GM23338 (cell line): ENCODE measurements at regions not wholly inside any gene's neighbourhood (a gene's known extent, or its start where the extent isn't known, plus 50 kb on each side); places are given as distances from the start of the nearest gene placed in this dataset.

Source experiments
- ATAC-seq: fragments of 200-7000 bp; cut with Tn5 transposase; 3 replicates; pipeline ENCODE4 v1.9.1; 2020
- DNase-seq: peaks from one replicate; pipeline ENCODE4 v3.0.0-alpha.2; 2015; ENCODE audit warnings: low spot score
- H2AFZ ChIP-seq: fragments of 200-600 bp; sonication (generic); 2 replicates; pipeline ENCODE4 v1.8.0; 2016; ENCODE audit warnings: antibody characterized with exemption, mild to moderate bottlenecking, moderate library complexity
- H3F3A ChIP-seq: fragments of 200-600 bp; sonication (generic); replicated peaks from 2 replicates; pipeline ENCODE4 v1.8.0; 2017; ENCODE audit warnings: antibody characterized with exemption, mixed run types, low read depth
- H3K27ac ChIP-seq: fragments of 200-600 bp; sonication (generic); 2 replicates; pipeline ENCODE4 v1.6.1; 2016; ENCODE audit warnings: low read depth
- H3K27me3 ChIP-seq: fragments of 200-600 bp; sonication (generic); 2 replicates; pipeline ENCODE4 v1.8.0; 2016; ENCODE audit warnings: mild to moderate bottlenecking, mixed run types, moderate library complexity; ENCODE audit not compliant: insufficient read depth
- H3K36me3 ChIP-seq: fragments of 200-600 bp; sonication (generic); 2 replicates; pipeline ENCODE4 v1.8.0; 2016; ENCODE audit warnings: mild to moderate bottlenecking; ENCODE audit not compliant: insufficient read depth
- H3K4me1 ChIP-seq: fragments of 200-600 bp; sonication (generic); 2 replicates; pipeline ENCODE4 v1.8.0; 2016; ENCODE audit warnings: mild to moderate bottlenecking, moderate library complexity; ENCODE audit not compliant: insufficient read depth
- H3K4me2 ChIP-seq: fragments of 200-600 bp; sonication (generic); 2 replicates; pipeline ENCODE4 v1.7.1; 2017; ENCODE audit warnings: mixed run types
- H3K4me3 ChIP-seq: fragments of 200-600 bp; sonication (generic); 2 replicates; pipeline ENCODE4 v1.6.1; 2016; ENCODE audit warnings: mixed run types
- H3K79me2 ChIP-seq: fragments of 200-600 bp; sonication (generic); replicated peaks from 2 replicates; pipeline ENCODE4 v1.8.0; 2017; ENCODE audit warnings: mild to moderate bottlenecking; ENCODE audit not compliant: insufficient read depth
- H3K9me2 ChIP-seq: fragments of 200-600 bp; sonication (generic); 2 replicates; pipeline ENCODE4 v1.8.0; 2017; ENCODE audit not compliant: insufficient read depth
- H4K20me1 ChIP-seq: fragments of 200-600 bp; sonication (generic); replicated peaks from 2 replicates; pipeline ENCODE4 v1.8.0; 2017; ENCODE audit warnings: mild to moderate bottlenecking; ENCODE audit not compliant: insufficient read depth
- H3K27ac Mint-ChIP-seq: 2 replicates; pipeline ENCODE4 v1.8.0; 2020; ENCODE audit warnings: inconsistent platforms, mild to moderate bottlenecking, moderate library complexity, mixed read lengths
- H3K27me3 Mint-ChIP-seq: 3 replicates; pipeline ENCODE4 v1.8.0; 2022; ENCODE audit warnings: low read depth, mild to moderate bottlenecking, moderate library complexity, mixed read lengths, inconsistent platforms; ENCODE audit not compliant: insufficient read depth, poor library complexity
- H3K36me3 Mint-ChIP-seq: 3 replicates; pipeline ENCODE4 v1.8.0; 2021; ENCODE audit warnings: low read depth, mild to moderate bottlenecking, inconsistent platforms, moderate library complexity, mixed read lengths
- H3K4me1 Mint-ChIP-seq: 3 replicates; pipeline ENCODE4 v1.8.0; 2020; ENCODE audit warnings: mild to moderate bottlenecking, inconsistent platforms, mixed read lengths
- H3K4me3 Mint-ChIP-seq: 3 replicates; pipeline ENCODE4 v1.8.0; 2021; ENCODE audit warnings: moderate library complexity, mild to moderate bottlenecking, inconsistent platforms, mixed read lengths
- H3K9me3 Mint-ChIP-seq: 3 replicates; pipeline ENCODE4 v1.8.0; 2020; ENCODE audit warnings: moderate library complexity, mild to moderate bottlenecking, inconsistent platforms, mixed read lengths
- EZH2phosphoT487 ChIP-seq: fragments of 200-600 bp; sonication (generic); IDR thresholded peaks from one replicate; pipeline ENCODE4 v1.8.1; 2018; ENCODE audit warnings: antibody characterized with exemption; ENCODE audit not compliant: unreplicated experiment
- POLR2AphosphoS5 ChIP-seq: IDR thresholded peaks from 2 replicates; pipeline ENCODE4 v1.6.1; 2016; ENCODE audit warnings: antibody characterized with exemption, low read depth
- ZNF114 ChIP-seq: fragments of 250-450 bp; sonication (Bioruptor Pico); IDR thresholded peaks from 2 replicates; pipeline ENCODE4 v1.5.0; 2020; ENCODE audit warnings: mild to moderate bottlenecking, moderate library complexity
- ZNF331 ChIP-seq: fragments of 250-450 bp; sonication (Bioruptor Pico); IDR thresholded peaks from 2 replicates; pipeline ENCODE4 v1.5.0; 2020; ENCODE audit warnings: low read depth, mild to moderate bottlenecking, moderate library complexity
- TF ChIP-seq, protein P1 (sequence below): fragments of 250-450 bp; sonication (Bioruptor Pico); IDR thresholded peaks from 2 replicates; pipeline ENCODE4 v1.5.0; 2020; ENCODE audit warnings: mild to moderate bottlenecking, moderate library complexity
- TF ChIP-seq, protein P2 (sequence below): IDR thresholded peaks from 2 replicates; pipeline ENCODE4 v1.6.1; 2016; ENCODE audit warnings: antibody characterized with exemption
- TF ChIP-seq, protein P3 (sequence below): IDR thresholded peaks from one replicate; pipeline ENCODE4 v1.6.1; 2018; ENCODE audit warnings: antibody characterized with exemption; ENCODE audit not compliant: unreplicated experiment
- TF ChIP-seq, protein P4 (sequence below), 2 experiments: fragments of 200-600 bp in 1 of 2; sonication (generic) in 1 of 2; conservative IDR thresholded peaks; 2 replicates each; pipeline versions ENCODE4 v1.5.1 to v1.6.1; 2016 to 2017; ENCODE audit warnings: antibody characterized with exemption in 2 of 2, low read depth in 2 of 2, mild to moderate bottlenecking in 2 of 2, moderate library complexity in 1 of 2

DNA sequence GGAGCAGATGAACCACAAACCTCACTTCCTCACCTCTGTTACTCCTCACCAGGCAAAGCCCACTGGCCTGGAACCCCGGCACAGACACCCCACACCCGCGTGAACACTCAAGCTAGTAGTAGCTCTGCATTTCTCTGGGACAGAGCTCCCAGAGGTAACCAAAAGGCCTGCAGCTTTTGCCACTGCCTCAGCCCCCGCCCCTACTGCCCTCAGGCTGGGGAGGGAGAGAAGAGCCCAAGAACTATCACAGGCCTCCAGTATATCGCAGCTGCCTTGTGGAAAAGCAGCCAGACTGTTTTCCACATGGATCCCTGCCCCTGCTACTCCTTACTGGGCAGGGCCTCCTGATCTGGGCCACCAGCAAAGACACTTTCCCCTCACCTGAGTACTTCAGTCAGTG lies 728.7 kb upstream of the ACTRT1 start (continued):
- TF ChIP-seq, protein P1, sequence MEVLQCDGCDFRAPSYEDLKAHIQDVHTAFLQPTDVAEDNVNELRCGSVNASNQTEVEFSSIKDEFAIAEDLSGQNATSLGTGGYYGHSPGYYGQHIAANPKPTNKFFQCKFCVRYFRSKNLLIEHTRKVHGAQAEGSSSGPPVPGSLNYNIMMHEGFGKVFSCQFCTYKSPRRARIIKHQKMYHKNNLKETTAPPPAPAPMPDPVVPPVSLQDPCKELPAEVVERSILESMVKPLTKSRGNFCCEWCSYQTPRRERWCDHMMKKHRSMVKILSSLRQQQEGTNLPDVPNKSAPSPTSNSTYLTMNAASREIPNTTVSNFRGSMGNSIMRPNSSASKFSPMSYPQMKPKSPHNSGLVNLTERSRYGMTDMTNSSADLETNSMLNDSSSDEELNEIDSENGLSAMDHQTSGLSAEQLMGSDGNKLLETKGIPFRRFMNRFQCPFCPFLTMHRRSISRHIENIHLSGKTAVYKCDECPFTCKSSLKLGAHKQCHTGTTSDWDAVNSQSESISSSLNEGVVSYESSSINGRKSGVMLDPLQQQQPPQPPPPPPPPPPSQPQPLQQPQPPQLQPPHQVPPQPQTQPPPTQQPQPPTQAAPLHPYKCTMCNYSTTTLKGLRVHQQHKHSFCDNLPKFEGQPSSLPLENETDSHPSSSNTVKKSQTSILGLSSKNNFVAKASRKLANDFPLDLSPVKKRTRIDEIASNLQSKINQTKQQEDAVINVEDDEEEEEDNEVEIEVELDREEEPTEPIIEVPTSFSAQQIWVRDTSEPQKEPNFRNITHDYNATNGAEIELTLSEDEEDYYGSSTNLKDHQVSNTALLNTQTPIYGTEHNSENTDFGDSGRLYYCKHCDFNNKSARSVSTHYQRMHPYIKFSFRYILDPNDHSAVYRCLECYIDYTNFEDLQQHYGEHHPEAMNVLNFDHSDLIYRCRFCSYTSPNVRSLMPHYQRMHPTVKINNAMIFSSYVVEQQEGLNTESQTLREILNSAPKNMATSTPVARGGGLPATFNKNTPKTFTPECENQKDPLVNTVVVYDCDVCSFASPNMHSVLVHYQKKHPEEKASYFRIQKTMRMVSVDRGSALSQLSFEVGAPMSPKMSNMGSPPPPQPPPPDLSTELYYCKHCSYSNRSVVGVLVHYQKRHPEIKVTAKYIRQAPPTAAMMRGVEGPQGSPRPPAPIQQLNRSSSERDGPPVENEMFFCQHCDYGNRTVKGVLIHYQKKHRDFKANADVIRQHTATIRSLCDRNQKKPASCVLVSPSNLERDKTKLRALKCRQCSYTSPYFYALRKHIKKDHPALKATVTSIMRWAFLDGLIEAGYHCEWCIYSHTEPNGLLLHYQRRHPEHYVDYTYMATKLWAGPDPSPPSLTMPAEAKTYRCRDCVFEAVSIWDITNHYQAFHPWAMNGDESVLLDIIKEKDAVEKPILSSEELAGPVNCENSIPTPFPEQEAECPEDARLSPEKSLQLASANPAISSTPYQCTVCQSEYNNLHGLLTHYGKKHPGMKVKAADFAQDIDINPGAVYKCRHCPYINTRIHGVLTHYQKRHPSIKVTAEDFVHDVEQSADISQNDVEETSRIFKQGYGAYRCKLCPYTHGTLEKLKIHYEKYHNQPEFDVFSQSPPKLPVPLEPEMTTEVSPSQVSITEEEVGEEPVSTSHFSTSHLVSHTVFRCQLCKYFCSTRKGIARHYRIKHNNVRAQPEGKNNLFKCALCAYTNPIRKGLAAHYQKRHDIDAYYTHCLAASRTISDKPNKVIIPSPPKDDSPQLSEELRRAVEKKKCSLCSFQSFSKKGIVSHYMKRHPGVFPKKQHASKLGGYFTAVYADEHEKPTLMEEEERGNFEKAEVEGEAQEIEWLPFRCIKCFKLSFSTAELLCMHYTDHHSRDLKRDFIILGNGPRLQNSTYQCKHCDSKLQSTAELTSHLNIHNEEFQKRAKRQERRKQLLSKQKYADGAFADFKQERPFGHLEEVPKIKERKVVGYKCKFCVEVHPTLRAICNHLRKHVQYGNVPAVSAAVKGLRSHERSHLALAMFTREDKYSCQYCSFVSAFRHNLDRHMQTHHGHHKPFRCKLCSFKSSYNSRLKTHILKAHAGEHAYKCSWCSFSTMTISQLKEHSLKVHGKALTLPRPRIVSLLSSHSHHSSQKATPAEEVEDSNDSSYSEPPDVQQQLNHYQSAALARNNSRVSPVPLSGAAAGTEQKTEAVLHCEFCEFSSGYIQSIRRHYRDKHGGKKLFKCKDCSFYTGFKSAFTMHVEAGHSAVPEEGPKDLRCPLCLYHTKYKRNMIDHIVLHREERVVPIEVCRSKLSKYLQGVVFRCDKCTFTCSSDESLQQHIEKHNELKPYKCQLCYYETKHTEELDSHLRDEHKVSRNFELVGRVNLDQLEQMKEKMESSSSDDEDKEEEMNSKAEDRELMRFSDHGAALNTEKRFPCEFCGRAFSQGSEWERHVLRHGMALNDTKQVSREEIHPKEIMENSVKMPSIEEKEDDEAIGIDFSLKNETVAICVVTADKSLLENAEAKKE (CRISPR knock-in tag), result no peak

DNA sequence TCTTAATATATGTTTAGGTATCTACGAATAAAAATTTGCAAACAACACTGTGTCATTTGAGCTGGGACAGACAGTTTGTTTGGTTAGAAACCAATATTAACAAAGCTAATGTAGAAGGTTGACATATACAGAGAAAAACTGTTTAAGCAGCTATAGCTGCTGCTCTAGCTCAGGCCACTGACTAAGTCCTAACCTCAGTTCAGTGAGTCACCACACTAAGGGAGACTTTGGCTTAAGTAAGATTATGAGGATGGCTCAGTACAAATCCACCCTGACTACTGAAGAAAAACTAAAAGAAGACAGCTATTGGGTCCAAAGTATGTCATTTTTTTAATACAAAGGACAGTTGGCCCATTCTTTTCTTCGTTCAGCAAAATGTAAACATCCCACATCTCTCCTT lies 717.3 kb upstream of the ACTRT1 start:
- Histone ChIP-seq H3F3A (no peaks in the 10 kb centered on the region), H3K4me2 (no peak overlapping the region), H3K4me3 (no peak overlapping the region), H3K27ac (no peak overlapping the region), H4K20me1 (no peaks in the 10 kb centered on the region), H3K79me2 (no peaks in the 10 kb centered on the region), H2AFZ (no peak overlapping the region), H3K27me3 (no peaks in the 10 kb centered on the region), H3K9me2 (no peaks in the 10 kb centered on the region), H3K36me3 (no peaks in the 10 kb centered on the region), H3K4me1 (no peaks in the 10 kb centered on the region)
- no peak overlapping the region for H3K27ac Mint-ChIP-seq
- H3K27me3 Mint-ChIP-seq, result no peaks in the 10 kb centered on the region
- DNase-seq, result no peak
- no peaks in the 10 kb centered on the region for H3K4me1 Mint-ChIP-seq
- peaks cover 8% of the 10 kb centered on the region; the same call in 2 of the 3 replicates for H3K36me3 Mint-ChIP-seq
- peaks cover 16% of the 10 kb centered on the region for H3K9me3 Mint-ChIP-seq
- ATAC-seq, result no peak
- no peak for TF ChIP-seq ZNF114 (CRISPR knock-in tag)
- H3K4me3 Mint-ChIP-seq, result no peak overlapping the region

DNA sequence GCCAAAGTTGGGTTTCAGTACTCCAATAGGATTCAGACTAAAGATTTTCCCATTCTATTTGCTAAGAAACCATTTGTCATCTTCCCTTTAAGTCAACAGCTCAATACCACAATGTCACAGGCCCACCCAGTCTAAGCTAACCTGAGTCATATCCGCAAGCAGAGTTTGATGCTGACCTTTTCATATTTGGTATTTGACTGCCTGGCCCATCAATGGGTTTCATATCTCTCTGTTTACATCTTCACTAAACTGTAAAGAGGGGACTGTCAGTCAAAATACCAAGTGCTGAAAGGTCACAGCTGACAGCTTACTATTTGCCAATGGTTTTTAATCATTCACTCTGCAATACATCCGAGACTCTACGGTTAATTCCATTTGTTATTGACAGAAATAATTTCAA lies 707.5 kb upstream of the ACTRT1 start:
- Histone ChIP-seq H3K4me3 (no peak overlapping the region), H3F3A (no peaks in the 10 kb centered on the region), H3K9me2 (no peaks in the 10 kb centered on the region), H4K20me1 (no peaks in the 10 kb centered on the region), H3K79me2 (no peaks in the 10 kb centered on the region), H3K27me3 (no peaks in the 10 kb centered on the region), H2AFZ (no peak overlapping the region), H3K4me1 (no peaks in the 10 kb centered on the region), H3K36me3 (no peaks in the 10 kb centered on the region), H3K4me2 (no peak overlapping the region), H3K27ac (no peak overlapping the region)
- Mint-ChIP-seq H3K4me1 (peaks cover 1% of the 10 kb centered on the region; the same call in 1 of the 3 replicates), H3K36me3 (peaks cover 4% of the 10 kb centered on the region; the same call in 2 of the 3 replicates), H3K9me3 (peaks cover 3% of the 10 kb centered on the region; the same call in 2 of the 3 replicates), H3K27me3 (no peaks in the 10 kb centered on the region), H3K4me3 (no peak overlapping the region), H3K27ac (no peak overlapping the region)
- ATAC-seq (no peak), DNase-seq (no peak)
- no peak for TF ChIP-seq POLR2AphosphoS5
- TF ChIP-seq ZNF114 (CRISPR knock-in tag), result no peak
- TF ChIP-seq EZH2phosphoT487, result no peak
- no peak for TF ChIP-seq ZNF331 (CRISPR knock-in tag)
- TF ChIP-seq, protein P2, sequence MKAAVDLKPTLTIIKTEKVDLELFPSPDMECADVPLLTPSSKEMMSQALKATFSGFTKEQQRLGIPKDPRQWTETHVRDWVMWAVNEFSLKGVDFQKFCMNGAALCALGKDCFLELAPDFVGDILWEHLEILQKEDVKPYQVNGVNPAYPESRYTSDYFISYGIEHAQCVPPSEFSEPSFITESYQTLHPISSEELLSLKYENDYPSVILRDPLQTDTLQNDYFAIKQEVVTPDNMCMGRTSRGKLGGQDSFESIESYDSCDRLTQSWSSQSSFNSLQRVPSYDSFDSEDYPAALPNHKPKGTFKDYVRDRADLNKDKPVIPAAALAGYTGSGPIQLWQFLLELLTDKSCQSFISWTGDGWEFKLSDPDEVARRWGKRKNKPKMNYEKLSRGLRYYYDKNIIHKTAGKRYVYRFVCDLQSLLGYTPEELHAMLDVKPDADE, result no peak
- TF ChIP-seq, protein P3, sequence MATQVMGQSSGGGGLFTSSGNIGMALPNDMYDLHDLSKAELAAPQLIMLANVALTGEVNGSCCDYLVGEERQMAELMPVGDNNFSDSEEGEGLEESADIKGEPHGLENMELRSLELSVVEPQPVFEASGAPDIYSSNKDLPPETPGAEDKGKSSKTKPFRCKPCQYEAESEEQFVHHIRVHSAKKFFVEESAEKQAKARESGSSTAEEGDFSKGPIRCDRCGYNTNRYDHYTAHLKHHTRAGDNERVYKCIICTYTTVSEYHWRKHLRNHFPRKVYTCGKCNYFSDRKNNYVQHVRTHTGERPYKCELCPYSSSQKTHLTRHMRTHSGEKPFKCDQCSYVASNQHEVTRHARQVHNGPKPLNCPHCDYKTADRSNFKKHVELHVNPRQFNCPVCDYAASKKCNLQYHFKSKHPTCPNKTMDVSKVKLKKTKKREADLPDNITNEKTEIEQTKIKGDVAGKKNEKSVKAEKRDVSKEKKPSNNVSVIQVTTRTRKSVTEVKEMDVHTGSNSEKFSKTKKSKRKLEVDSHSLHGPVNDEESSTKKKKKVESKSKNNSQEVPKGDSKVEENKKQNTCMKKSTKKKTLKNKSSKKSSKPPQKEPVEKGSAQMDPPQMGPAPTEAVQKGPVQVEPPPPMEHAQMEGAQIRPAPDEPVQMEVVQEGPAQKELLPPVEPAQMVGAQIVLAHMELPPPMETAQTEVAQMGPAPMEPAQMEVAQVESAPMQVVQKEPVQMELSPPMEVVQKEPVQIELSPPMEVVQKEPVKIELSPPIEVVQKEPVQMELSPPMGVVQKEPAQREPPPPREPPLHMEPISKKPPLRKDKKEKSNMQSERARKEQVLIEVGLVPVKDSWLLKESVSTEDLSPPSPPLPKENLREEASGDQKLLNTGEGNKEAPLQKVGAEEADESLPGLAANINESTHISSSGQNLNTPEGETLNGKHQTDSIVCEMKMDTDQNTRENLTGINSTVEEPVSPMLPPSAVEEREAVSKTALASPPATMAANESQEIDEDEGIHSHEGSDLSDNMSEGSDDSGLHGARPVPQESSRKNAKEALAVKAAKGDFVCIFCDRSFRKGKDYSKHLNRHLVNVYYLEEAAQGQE, result no peak
- TF ChIP-seq, protein P4, sequence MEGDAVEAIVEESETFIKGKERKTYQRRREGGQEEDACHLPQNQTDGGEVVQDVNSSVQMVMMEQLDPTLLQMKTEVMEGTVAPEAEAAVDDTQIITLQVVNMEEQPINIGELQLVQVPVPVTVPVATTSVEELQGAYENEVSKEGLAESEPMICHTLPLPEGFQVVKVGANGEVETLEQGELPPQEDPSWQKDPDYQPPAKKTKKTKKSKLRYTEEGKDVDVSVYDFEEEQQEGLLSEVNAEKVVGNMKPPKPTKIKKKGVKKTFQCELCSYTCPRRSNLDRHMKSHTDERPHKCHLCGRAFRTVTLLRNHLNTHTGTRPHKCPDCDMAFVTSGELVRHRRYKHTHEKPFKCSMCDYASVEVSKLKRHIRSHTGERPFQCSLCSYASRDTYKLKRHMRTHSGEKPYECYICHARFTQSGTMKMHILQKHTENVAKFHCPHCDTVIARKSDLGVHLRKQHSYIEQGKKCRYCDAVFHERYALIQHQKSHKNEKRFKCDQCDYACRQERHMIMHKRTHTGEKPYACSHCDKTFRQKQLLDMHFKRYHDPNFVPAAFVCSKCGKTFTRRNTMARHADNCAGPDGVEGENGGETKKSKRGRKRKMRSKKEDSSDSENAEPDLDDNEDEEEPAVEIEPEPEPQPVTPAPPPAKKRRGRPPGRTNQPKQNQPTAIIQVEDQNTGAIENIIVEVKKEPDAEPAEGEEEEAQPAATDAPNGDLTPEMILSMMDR (conservative IDR thresholded peaks at IDR 0.05; ENCODE audit: low read depth in 2 of 2), result no peak
